Breast epithelium (tissue), 3 donors: ENCODE measurements at regions not wholly inside any gene's neighbourhood (a gene's known extent, or its start where the extent isn't known, plus 50 kb on each side); places are given as distances from the start of the nearest gene placed in this dataset.

ENCODE experiments used
- POLR2A ChIP-seq: fragments of 450-650 bp; IDR thresholded peaks from one replicate; pipeline ENCODE4 v1.6.1; 2016; ENCODE audit warnings: antibody characterized with exemption, mild to moderate bottlenecking, moderate library complexity
- POLR2AphosphoS5 ChIP-seq, 3 donors: sonication (generic); formaldehyde crosslinking; IDR thresholded peaks; one replicate each; pipeline ENCODE4 v1.6.1; 2017; ENCODE audit warnings: antibody characterized with exemption in 3 of 3
- TF ChIP-seq, protein P1 (sequence below), 3 donors: fragments of 450-650 bp; IDR thresholded peaks; one replicate each; pipeline ENCODE4 v1.5.1; 2016 to 2017; ENCODE audit warnings: antibody characterized with exemption in 3 of 3, mild to moderate bottlenecking in 3 of 3, moderate library complexity in 3 of 3

DNA sequence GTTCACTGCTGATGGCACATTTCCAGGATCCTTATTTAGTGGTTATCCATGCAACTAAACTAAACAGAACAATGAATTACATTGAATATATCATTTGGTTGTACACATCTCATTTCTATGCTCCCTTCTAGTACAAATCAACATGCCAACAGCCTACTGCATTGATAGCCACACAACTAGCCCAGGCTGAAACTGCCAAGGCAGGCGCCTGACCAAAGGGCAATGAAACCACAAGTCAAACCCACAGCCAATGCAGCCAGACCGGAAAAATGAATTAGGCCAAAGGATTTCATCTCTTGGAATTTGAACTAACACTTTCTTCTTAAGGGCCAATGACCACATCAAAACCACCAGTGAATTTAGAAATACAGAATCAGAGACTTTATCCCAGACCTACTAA lies 196.4 kb downstream of the NOL4 start:
- TF ChIP-seq POLR2A (no peak), POLR2AphosphoS5 (IDR thresholded peaks at IDR 0.05) (no peak)
- TF ChIP-seq, protein P1, sequence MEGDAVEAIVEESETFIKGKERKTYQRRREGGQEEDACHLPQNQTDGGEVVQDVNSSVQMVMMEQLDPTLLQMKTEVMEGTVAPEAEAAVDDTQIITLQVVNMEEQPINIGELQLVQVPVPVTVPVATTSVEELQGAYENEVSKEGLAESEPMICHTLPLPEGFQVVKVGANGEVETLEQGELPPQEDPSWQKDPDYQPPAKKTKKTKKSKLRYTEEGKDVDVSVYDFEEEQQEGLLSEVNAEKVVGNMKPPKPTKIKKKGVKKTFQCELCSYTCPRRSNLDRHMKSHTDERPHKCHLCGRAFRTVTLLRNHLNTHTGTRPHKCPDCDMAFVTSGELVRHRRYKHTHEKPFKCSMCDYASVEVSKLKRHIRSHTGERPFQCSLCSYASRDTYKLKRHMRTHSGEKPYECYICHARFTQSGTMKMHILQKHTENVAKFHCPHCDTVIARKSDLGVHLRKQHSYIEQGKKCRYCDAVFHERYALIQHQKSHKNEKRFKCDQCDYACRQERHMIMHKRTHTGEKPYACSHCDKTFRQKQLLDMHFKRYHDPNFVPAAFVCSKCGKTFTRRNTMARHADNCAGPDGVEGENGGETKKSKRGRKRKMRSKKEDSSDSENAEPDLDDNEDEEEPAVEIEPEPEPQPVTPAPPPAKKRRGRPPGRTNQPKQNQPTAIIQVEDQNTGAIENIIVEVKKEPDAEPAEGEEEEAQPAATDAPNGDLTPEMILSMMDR (IDR thresholded peaks at IDR 0.05) = no peak
